SK-N-SH (cell line): ENCODE measurements at regions not wholly inside any gene's neighbourhood (a gene's known extent, or its start where the extent isn't known, plus 50 kb on each side); places are given as distances from the start of the nearest gene placed in this dataset.

Experiments used
- CTCF ChIA-PET: fragments of 300-600, 350-600 bp; formaldehyde crosslinking; extraction: SDS; loops from one replicate; lab custom pipeline; 2021; lab: Yijun Ruan, JAX
- POLR2A ChIA-PET: fragments of 350-600 bp; sonication (Branson Sonifier 250); formaldehyde crosslinking; extraction: SDS; loops from one replicate; lab custom pipeline; 2020; ENCODE audit warnings: antibody characterized with exemption, inconsistent platforms; lab: Yijun Ruan, JAX
- DNase-seq: peaks from one replicate; pipeline ENCODE4 v3.0.0; 2012
- H2AFZ ChIP-seq: fragments of 200-600 bp; sonication (generic); 2 replicates; pipeline ENCODE4 v1.8.1; 2016; ENCODE audit warnings: antibody characterized with exemption, mild to moderate bottlenecking, low read depth
- H3F3A ChIP-seq: fragments of 200-600 bp; sonication (generic); replicated peaks from 2 replicates; pipeline ENCODE3; 2016; ENCODE audit warnings: antibody characterized with exemption, mild to moderate bottlenecking; ENCODE audit not compliant: insufficient read depth
- H3K27ac ChIP-seq, 2 experiments: fragments of 200-500 bp in 1 of 2; fragments of 200-600 bp in 1 of 2; sonication (Bioruptor generic) in 1 of 2; sonication (generic), shearing (Covaris generic) in 1 of 2; 2 replicates each; pipeline versions ENCODE4 v1.5.1 to v1.6.1; 2014 to 2016; ENCODE audit warnings: low read depth in 2 of 2, inconsistent platforms in 1 of 2, low read length in 1 of 2, mild to moderate bottlenecking in 1 of 2, mixed read lengths in 1 of 2
- H3K27me3 ChIP-seq: fragments of 200-600 bp; sonication (generic), shearing (Covaris generic); 2 replicates; pipeline ENCODE4 v1.6.1; 2016; ENCODE audit warnings: mixed run types; ENCODE audit not compliant: insufficient read depth
- H3K36me3 ChIP-seq, 2 experiments: fragments of 200-500 bp in 1 of 2; fragments of 200-600 bp in 1 of 2; sonication (Bioruptor generic) in 1 of 2; sonication (generic) in 1 of 2; replicated peaks in 1 of 2; 2 replicates each; pipeline versions ENCODE3 to v1.5.1; 2014 to 2016; ENCODE audit warnings: low read length in 1 of 2, mild to moderate bottlenecking in 1 of 2; ENCODE audit not compliant: insufficient read depth in 2 of 2, control insufficient read depth in 1 of 2
- H3K4me1 ChIP-seq, 2 experiments: fragments of 200-500 bp in 1 of 2; fragments of 200-600 bp in 1 of 2; sonication (Bioruptor generic) in 1 of 2; sonication (generic), shearing (Covaris generic) in 1 of 2; 2 replicates each; pipeline versions ENCODE4 v1.5.1 to v1.6.1; 2014 to 2016; ENCODE audit warnings: low read depth in 1 of 2, low read length in 1 of 2, mixed run types in 1 of 2; ENCODE audit not compliant: insufficient read depth in 2 of 2, control insufficient read depth in 1 of 2
- H3K4me2 ChIP-seq: fragments of 200-600 bp; sonication (generic), shearing (Covaris generic); 2 replicates; pipeline ENCODE4 v1.6.1; 2017; ENCODE audit warnings: mixed run types
- H3K4me3 ChIP-seq, 2 experiments: fragments of 200-500 bp in 1 of 2; fragments of 200-600 bp in 1 of 2; sonication (Bioruptor generic) in 1 of 2; sonication (generic), shearing (Covaris generic) in 1 of 2; 2 replicates each; pipeline versions ENCODE4 v1.5.1 to v1.8.1; 2014 to 2016; ENCODE audit warnings: low read depth in 2 of 2, inconsistent platforms in 1 of 2, low read length in 1 of 2, mild to moderate bottlenecking in 1 of 2, mixed read lengths in 1 of 2, moderate library complexity in 1 of 2
- H3K79me2 ChIP-seq: fragments of 200-600 bp; sonication (generic); 2 replicates; pipeline ENCODE4 v1.8.1; 2017; ENCODE audit warnings: mild to moderate bottlenecking; ENCODE audit not compliant: insufficient read depth
- H3K9ac ChIP-seq: fragments of 200-600 bp; sonication (generic); 2 replicates; pipeline ENCODE4 v1.6.1; 2017; ENCODE audit warnings: mixed run types
- H3K9me2 ChIP-seq: fragments of 200-600 bp; sonication (generic); 2 replicates; pipeline ENCODE4 v1.6.1; 2017; ENCODE audit warnings: mixed run types
- H3K9me3 ChIP-seq: fragments of 200-600 bp; sonication (generic); 2 replicates; pipeline ENCODE4 v1.6.1; 2017; ENCODE audit warnings: mixed run types, mild to moderate bottlenecking, moderate library complexity
- H4K20me1 ChIP-seq: fragments of 200-600 bp; sonication (generic); 2 replicates; pipeline ENCODE4 v1.6.1; 2017; ENCODE audit warnings: mild to moderate bottlenecking, mixed run types; ENCODE audit not compliant: insufficient read depth
- ELF1 ChIP-seq: IDR thresholded peaks from 2 replicates; pipeline ENCODE4 v1.4.0; 2012
- MXI1 ChIP-seq: IDR thresholded peaks from 2 replicates; pipeline ENCODE4 v1.6.1; 2012; ENCODE audit warnings: mild to moderate bottlenecking, low read depth, low read length, improper control_type of control experiment
- NRF1 ChIP-seq: IDR thresholded peaks from 2 replicates; pipeline ENCODE4 v1.6.1; 2012; ENCODE audit warnings: low read depth, mild to moderate bottlenecking, low read length
- POLR2AphosphoS5 ChIP-seq: IDR thresholded peaks from 2 replicates; pipeline ENCODE4 v1.6.1; 2012; ENCODE audit warnings: low read depth, low read length
- RAD21 ChIP-seq: IDR thresholded peaks from 2 replicates; pipeline ENCODE4 v1.6.1; 2012; ENCODE audit warnings: mild to moderate bottlenecking, low read length
- SIN3A ChIP-seq: IDR thresholded peaks from 2 replicates; pipeline ENCODE4 v1.6.1; 2012; ENCODE audit warnings: low read depth, mild to moderate bottlenecking, low read length, moderate library complexity, borderline replicate concordance
- SMC3 ChIP-seq: IDR thresholded peaks from 2 replicates; pipeline ENCODE4 v1.6.1; 2012; ENCODE audit warnings: low read depth, low read length, improper control_type of control experiment
- USF1 ChIP-seq: IDR thresholded peaks from 2 replicates; pipeline ENCODE4 v1.4.0; 2012; ENCODE audit warnings: low read depth, borderline replicate concordance
- ZBTB33 ChIP-seq: IDR thresholded peaks from 2 replicates; pipeline ENCODE4 v1.4.0; 2012; ENCODE audit warnings: low read depth, borderline replicate concordance
- WGBS: methylation state at CpG from one replicate; pipeline ENCODE4 v1.1.6; 2017; ENCODE audit warnings: low lambda C conversion rate; 5-methylcytosine and 5-hydroxymethylcytosine counted together
- TF ChIP-seq, protein P1 (sequence below): fragments of 150-350 bp; IDR thresholded peaks from 2 replicates; pipeline ENCODE4 v1.6.1; 2016; ENCODE audit warnings: mild to moderate bottlenecking, low read depth, low read length
- TF ChIP-seq, protein P2 (sequence below): fragments of 200-600 bp; sonication (generic); IDR thresholded peaks from 2 replicates; pipeline ENCODE4 v1.6.1; 2017; ENCODE audit warnings: antibody characterized with exemption, mild to moderate bottlenecking, moderate library complexity
- TF ChIP-seq, protein P3 (sequence below): IDR thresholded peaks from 2 replicates; pipeline ENCODE4 v1.6.1; 2012; ENCODE audit warnings: mild to moderate bottlenecking, low read depth, low read length, moderate library complexity

DNA sequence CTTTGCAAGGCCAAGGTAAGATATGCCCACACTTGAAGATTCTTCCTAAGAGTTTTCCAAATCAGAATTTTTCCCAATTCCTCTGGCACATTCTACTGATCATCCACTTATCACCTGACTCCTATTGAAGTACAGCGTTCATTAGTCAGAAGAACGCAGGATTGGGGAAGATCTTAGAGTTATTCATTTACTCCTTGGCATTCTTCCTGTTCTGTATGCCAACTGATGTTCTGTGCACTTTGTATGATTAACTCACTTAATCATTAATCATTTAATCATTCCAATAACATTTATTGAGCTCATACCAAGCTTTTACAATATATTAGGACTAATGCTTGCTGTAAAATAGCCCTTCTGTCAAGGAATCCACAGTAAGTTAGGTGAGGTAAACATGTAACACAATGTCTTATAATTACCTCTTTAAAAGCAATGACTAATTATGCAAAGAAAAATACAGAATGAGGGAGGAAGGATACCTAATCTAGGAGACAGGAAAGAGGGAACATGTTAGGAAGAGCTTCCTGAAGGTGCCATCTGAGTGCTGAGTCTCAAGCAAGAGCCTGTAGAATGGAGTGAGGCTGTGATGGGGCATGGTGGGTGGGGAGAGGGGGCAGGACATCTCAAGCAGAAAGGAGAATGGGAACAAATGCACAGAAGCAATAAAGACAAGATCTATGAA is 71.1 kb upstream of the DPT start:
- H3K4me3 ChIP-seq: no peak overlapping the region
- H2AFZ ChIP-seq: no peak overlapping the region
- no peaks in the 10 kb centered on the region for H3K9me2 ChIP-seq
- POLR2A ChIA-PET: no interaction called here
- WGBS: 66% methylated on average over 2 of the region's 2 CpGs
- no peaks in the 10 kb centered on the region for H3F3A ChIP-seq
- no peak for DNase-seq
- peaks cover 0 to 4% of the 10 kb centered on the region in 2 experiments; a peak in 1 of 4 replicates for H3K4me1 ChIP-seq
- H3K9me3 ChIP-seq: no peaks in the 10 kb centered on the region
- H3K79me2 ChIP-seq: no peaks in the 10 kb centered on the region
- no peaks in the 10 kb centered on the region for H4K20me1 ChIP-seq
- H3K27me3 ChIP-seq: no peaks in the 10 kb centered on the region
- no peaks in the 10 kb centered on the region for H3K36me3 ChIP-seq
- no peak overlapping the region for H3K27ac ChIP-seq
- H3K4me2 ChIP-seq: no peak overlapping the region
- TF ChIP-seq ZBTB33 (no peak), MXI1 (no peak), NRF1 (no peak), ELF1 (no peak), RAD21 (no peak), SIN3A (no peak), USF1 (no peak), SMC3 (no peak), POLR2AphosphoS5 (no peak)
- TF ChIP-seq, protein P1, sequence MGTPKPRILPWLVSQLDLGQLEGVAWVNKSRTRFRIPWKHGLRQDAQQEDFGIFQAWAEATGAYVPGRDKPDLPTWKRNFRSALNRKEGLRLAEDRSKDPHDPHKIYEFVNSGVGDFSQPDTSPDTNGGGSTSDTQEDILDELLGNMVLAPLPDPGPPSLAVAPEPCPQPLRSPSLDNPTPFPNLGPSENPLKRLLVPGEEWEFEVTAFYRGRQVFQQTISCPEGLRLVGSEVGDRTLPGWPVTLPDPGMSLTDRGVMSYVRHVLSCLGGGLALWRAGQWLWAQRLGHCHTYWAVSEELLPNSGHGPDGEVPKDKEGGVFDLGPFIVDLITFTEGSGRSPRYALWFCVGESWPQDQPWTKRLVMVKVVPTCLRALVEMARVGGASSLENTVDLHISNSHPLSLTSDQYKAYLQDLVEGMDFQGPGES: no peak
- TF ChIP-seq, protein P2, sequence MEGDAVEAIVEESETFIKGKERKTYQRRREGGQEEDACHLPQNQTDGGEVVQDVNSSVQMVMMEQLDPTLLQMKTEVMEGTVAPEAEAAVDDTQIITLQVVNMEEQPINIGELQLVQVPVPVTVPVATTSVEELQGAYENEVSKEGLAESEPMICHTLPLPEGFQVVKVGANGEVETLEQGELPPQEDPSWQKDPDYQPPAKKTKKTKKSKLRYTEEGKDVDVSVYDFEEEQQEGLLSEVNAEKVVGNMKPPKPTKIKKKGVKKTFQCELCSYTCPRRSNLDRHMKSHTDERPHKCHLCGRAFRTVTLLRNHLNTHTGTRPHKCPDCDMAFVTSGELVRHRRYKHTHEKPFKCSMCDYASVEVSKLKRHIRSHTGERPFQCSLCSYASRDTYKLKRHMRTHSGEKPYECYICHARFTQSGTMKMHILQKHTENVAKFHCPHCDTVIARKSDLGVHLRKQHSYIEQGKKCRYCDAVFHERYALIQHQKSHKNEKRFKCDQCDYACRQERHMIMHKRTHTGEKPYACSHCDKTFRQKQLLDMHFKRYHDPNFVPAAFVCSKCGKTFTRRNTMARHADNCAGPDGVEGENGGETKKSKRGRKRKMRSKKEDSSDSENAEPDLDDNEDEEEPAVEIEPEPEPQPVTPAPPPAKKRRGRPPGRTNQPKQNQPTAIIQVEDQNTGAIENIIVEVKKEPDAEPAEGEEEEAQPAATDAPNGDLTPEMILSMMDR: no peak
- TF ChIP-seq, protein P3, sequence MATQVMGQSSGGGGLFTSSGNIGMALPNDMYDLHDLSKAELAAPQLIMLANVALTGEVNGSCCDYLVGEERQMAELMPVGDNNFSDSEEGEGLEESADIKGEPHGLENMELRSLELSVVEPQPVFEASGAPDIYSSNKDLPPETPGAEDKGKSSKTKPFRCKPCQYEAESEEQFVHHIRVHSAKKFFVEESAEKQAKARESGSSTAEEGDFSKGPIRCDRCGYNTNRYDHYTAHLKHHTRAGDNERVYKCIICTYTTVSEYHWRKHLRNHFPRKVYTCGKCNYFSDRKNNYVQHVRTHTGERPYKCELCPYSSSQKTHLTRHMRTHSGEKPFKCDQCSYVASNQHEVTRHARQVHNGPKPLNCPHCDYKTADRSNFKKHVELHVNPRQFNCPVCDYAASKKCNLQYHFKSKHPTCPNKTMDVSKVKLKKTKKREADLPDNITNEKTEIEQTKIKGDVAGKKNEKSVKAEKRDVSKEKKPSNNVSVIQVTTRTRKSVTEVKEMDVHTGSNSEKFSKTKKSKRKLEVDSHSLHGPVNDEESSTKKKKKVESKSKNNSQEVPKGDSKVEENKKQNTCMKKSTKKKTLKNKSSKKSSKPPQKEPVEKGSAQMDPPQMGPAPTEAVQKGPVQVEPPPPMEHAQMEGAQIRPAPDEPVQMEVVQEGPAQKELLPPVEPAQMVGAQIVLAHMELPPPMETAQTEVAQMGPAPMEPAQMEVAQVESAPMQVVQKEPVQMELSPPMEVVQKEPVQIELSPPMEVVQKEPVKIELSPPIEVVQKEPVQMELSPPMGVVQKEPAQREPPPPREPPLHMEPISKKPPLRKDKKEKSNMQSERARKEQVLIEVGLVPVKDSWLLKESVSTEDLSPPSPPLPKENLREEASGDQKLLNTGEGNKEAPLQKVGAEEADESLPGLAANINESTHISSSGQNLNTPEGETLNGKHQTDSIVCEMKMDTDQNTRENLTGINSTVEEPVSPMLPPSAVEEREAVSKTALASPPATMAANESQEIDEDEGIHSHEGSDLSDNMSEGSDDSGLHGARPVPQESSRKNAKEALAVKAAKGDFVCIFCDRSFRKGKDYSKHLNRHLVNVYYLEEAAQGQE: no peak
- H3K9ac ChIP-seq: no peak overlapping the region
- CTCF ChIA-PET: no interaction called here
